Type B pancreatic cell (in vitro differentiated cells): ENCODE measurements at regions not wholly inside any gene's neighbourhood (a gene's known extent, or its start where the extent isn't known, plus 50 kb on each side); places are given as distances from the start of the nearest gene placed in this dataset.

Experiments used
- DNase-seq: peaks from one replicate; pipeline ENCODE4 v3.0.0; 2021; ENCODE audit warnings: mixed read lengths; ENCODE audit not compliant: unreplicated experiment; ENCODE audit errors: extremely low spot score
- H3K27ac Mint-ChIP-seq: 2 replicates; pipeline ENCODE4 v1.8.0; 2021; ENCODE audit warnings: mild to moderate bottlenecking, mixed read lengths
- H3K27me3 Mint-ChIP-seq: 2 replicates; pipeline ENCODE4 v1.8.0; 2021; ENCODE audit warnings: mixed read lengths
- H3K36me3 Mint-ChIP-seq: 2 replicates; pipeline ENCODE4 v1.8.0; 2021; ENCODE audit warnings: mixed read lengths
- H3K4me1 Mint-ChIP-seq: one replicate; pipeline ENCODE4 v1.8.0; 2021; ENCODE audit warnings: mixed read lengths; ENCODE audit not compliant: unreplicated experiment
- H3K4me3 Mint-ChIP-seq: 2 replicates; pipeline ENCODE4 v1.8.0; 2021; ENCODE audit warnings: mild to moderate bottlenecking, mixed read lengths
- H3K9me3 Mint-ChIP-seq: 2 replicates; pipeline ENCODE4 v1.8.0; 2021; ENCODE audit warnings: mixed read lengths
- TF ChIP-seq, protein P1 (sequence below): fragments of 200-600 bp; sonication (generic); conservative IDR thresholded peaks from 2 replicates; pipeline ENCODE4 v1.5.0; 2021; ENCODE audit warnings: antibody characterized with exemption, mild to moderate bottlenecking

DNA sequence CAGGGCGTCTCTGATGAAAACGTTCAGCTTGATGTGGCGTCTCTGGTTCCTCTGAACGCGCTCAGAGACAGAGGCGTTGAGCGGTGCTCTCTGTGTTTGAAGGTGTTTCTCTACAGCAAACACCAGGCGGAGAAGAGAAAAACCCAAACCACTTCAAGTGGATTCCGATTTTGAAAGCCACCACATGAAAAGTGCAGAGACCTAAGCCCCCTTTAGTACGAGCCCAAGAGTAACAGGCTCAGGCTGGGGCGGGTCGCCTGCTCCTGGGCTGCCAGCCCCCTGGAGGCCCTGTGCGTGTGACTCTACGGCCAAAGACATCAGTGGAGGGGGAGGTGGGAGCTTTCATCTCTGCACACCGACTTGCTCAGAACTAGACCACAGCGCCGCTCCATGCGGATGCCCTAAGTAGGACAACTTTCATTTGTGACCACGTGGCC is 328.4 kb downstream of the MAF start:
- Mint-ChIP-seq H3K27me3 (peaks cover 14% of the 10 kb centered on the region), H3K4me3 (no peak overlapping the region), H3K9me3 (peaks cover 4% of the 10 kb centered on the region), H3K36me3 (no peaks in the 10 kb centered on the region), H3K4me1 (no peaks in the 10 kb centered on the region), H3K27ac (no peak overlapping the region)
- TF ChIP-seq, protein P1, sequence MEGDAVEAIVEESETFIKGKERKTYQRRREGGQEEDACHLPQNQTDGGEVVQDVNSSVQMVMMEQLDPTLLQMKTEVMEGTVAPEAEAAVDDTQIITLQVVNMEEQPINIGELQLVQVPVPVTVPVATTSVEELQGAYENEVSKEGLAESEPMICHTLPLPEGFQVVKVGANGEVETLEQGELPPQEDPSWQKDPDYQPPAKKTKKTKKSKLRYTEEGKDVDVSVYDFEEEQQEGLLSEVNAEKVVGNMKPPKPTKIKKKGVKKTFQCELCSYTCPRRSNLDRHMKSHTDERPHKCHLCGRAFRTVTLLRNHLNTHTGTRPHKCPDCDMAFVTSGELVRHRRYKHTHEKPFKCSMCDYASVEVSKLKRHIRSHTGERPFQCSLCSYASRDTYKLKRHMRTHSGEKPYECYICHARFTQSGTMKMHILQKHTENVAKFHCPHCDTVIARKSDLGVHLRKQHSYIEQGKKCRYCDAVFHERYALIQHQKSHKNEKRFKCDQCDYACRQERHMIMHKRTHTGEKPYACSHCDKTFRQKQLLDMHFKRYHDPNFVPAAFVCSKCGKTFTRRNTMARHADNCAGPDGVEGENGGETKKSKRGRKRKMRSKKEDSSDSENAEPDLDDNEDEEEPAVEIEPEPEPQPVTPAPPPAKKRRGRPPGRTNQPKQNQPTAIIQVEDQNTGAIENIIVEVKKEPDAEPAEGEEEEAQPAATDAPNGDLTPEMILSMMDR, result no peak
- DNase-seq, result no peak

DNA sequence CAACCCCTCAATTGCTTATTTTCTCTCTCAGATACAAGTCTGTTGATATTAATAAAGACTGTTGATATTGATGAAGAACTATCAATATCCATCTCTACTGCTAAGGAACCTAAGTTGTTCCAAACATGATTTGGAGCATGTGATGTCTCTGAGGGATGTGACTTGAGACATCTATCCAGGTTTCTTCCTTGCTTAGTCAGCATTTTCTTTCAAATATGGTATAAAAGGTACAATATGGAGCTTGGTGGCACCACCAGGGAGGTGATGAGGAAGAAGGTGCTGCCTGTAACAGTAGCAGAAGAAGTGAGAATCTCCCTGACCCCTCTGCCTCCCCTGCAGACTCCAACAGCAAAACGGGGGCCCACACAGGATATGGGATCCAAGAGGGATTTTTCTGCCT is 329.0 kb downstream of the MAF start:
- TF ChIP-seq, protein P1, result no peak
- peaks cover 5% of the 10 kb centered on the region for H3K9me3 Mint-ChIP-seq
- no peaks in the 10 kb centered on the region for H3K4me1 Mint-ChIP-seq
- no peak overlapping the region for H3K4me3 Mint-ChIP-seq
- no peaks in the 10 kb centered on the region for H3K36me3 Mint-ChIP-seq
- peaks cover 10% of the 10 kb centered on the region for H3K27me3 Mint-ChIP-seq
- H3K27ac Mint-ChIP-seq, result no peak overlapping the region
- no peak for DNase-seq

DNA sequence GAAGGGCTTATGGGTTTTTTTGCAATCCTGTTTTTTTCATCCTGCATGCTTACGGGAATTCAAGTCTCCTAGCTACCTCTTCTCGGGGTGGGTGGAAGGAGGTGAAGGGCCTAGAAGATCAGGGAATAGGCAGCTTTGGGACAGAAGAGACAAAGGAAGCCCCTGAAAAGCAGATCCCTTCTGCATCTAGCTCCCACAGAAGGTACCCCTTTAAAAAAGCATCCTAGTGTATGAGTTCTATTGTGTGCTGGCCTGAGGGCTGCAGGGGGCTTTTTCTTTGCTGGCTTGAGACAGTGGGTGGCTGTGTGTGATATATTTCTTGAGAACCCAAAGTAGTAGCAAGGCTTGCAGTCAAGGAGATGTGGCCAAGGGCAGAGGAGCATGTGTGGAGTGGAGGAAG is 330.5 kb downstream of the MAF start:
- Mint-ChIP-seq H3K27me3 (peaks cover 10% of the 10 kb centered on the region), H3K4me3 (no peak overlapping the region), H3K9me3 (peaks cover 5% of the 10 kb centered on the region), H3K36me3 (no peaks in the 10 kb centered on the region), H3K4me1 (no peaks in the 10 kb centered on the region), H3K27ac (no peak overlapping the region)
- DNase-seq, result no peak
- TF ChIP-seq, protein P1, result no peak

DNA sequence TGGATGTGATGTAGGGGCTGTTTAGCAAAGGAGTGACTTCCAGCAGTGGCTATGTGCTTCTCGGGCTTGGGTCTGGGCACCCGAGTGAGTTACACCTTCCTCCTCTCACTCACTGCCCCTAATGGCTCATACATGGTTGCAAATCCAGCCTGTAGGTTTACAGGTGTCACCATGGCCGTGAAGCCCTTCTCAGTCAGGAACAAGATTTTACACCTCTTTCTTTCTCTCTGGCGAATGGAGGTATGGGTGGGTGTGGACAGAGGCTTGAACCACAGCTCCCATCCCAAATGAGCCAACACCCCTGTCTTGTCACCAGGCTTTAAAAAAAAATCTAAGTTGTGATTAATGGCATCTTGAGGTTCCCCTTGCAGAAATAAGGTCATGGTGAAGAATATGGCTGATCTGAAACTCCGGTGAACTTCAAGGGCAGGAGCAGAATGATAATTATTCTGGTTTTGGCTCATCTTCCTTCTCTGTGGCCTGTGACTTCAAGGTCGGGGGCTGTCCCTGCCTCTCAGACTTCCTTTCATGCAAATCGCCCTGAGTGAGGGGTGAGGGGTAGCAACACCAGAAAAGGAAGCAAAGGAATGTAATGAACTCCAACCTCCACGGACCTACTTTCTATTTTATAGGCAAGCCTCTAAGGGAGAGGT is 331.2 kb downstream of the MAF start:
- peaks cover 13% of the 10 kb centered on the region for H3K27me3 Mint-ChIP-seq
- no peaks in the 10 kb centered on the region for H3K36me3 Mint-ChIP-seq
- no peaks in the 10 kb centered on the region for H3K4me1 Mint-ChIP-seq
- DNase-seq, result no peak
- H3K27ac Mint-ChIP-seq, result no peak overlapping the region
- peaks cover 5% of the 10 kb centered on the region for H3K9me3 Mint-ChIP-seq
- no peak overlapping the region for H3K4me3 Mint-ChIP-seq
- TF ChIP-seq, protein P1, result no peak

DNA sequence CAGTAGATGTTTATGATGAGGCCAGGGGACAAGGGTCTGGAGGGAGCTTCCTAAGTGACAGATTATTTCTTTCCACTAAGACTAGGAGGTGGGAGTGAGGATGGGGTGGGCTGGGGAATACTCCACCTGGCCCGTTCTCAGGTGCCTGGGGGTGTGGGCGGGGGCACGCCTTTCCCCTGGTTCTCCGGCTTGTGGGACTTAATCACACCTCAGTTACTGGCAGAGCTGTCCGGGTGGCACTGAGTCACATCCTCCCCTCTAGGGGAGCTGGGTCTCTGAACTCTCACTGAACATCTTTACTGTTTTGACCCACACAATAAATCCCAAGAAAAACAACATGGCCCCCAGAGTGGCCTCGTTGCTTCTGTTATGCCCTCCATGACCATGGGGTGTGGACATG is 332.8 kb downstream of the MAF start:
- H3K9me3 Mint-ChIP-seq, result peaks cover 5% of the 10 kb centered on the region
- no peaks in the 10 kb centered on the region for H3K36me3 Mint-ChIP-seq
- H3K27ac Mint-ChIP-seq, result no peak overlapping the region
- TF ChIP-seq, protein P1, result no peak
- no peaks in the 10 kb centered on the region for H3K4me1 Mint-ChIP-seq
- peaks cover 9% of the 10 kb centered on the region for H3K27me3 Mint-ChIP-seq
- DNase-seq, result no peak
- H3K4me3 Mint-ChIP-seq, result no peak overlapping the region
